Fibroblast of skin of right biceps (primary cell): ENCODE measurements at regions not wholly inside any gene's neighbourhood (a gene's known extent, or its start where the extent isn't known, plus 50 kb on each side); places are given as distances from the start of the nearest gene placed in this dataset.

Experiments
- DNase-seq: peaks from one replicate; pipeline ENCODE4 v3.0.0-alpha.2; 2013

- DNase-seq, result peak; percentile 38
Observed at GRCh38 chr4:20615486-20616260, 84.6 kb upstream of the PACRGL start.

DNA sequence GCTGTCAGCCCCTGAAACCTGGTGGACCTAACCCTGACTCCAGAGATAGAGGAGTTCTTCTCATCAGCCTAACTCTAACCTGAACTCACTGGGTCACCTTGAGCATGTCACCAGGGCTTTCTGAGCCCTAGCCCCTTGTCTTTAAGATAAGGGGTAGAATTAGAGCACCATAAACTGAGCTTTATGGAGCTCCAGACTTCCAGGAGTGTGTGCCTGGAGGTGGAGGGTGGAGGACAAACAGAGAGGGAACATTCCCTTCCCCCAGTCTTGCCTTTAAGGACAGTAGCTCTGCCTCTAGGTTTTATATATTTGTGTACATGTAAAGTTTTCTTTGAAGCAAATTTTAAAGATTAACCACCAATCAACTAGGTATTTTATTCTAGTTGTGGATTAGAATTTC is 83.9 kb upstream of the PACRGL start:
- no peak for DNase-seq

DNA sequence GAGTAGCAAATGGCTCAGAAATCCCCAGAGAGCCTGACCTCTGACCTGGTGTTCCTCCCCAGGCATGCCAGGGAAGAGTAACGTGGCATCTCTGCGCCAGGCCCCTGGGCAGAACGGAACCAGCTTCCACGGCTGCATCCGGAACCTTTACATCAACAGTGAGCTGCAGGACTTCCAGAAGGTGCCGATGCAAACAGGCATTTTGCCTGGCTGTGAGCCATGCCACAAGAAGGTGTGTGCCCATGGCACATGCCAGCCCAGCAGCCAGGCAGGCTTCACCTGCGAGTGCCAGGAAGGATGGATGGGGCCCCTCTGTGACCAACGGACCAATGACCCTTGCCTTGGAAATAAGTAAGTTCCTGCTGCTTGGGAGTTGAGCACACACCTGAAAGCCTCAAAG is 83.4 kb upstream of the PACRGL start:
- no peak for DNase-seq

DNA sequence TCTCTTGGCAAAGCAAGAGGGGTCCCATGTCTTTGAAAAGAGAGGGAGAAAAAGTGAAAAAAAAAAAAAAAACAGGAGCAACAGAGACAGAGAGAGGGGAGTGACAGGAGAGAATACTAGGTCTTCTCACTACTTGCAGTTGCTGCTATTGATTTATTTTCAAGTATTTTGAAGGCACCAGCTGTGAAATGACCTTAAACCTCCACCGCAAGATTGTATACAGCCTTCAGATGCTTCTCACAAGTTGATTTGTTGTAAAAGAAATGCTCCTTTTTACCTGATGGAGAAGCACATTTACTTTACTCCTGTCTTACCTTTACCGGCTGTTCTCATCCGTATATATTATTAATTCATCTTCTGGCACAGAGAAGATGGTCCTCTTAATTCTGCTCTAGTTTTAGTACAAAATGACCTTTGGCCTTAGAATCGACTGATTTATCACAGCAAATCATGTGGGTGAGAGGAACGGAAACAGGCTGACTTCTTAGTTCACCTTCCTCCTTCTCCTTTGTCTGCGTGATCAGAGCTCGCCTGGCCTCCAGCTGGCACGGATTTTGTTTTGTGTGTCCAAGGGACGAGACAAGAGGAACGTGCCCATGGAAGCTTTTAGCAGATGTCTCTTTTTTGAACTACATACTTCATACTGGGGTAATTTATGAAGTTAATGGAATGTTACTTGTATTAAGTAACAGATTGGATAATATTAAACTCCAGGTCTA is 82.4 kb upstream of the PACRGL start:
- peak; percentile 5 for DNase-seq

DNA sequence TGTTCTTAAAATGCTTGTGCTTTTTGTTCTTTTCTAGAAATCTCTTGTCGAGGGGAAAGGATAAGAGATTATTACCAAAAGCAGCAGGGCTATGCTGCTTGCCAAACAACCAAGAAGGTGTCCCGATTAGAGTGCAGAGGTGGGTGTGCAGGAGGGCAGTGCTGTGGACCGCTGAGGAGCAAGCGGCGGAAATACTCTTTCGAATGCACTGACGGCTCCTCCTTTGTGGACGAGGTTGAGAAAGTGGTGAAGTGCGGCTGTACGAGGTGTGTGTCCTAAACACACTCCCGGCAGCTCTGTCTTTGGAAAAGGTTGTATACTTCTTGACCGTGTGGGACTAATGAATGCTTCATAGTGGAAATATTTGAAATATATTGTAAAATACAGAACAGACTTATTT is 81.5 kb upstream of the PACRGL start:
- DNase-seq, result no peak

DNA sequence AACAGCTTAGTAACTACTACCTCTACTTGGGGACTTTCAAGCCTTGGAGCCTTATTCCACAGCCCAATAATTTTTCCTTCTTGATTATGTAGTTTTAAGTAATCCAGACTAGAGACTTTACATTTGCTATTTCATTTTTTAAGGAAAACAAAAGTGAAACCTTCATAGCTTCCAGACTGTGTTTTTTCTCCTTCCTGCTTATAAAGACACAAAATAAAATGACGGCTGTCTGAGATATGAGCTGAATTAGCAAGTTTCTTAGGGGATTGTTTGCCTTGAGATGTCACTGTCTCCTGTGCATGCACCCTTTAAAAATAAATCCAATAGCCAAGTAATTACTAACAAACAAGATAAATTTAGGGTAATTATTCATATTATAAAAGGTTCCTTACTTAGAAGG is 78.8 kb upstream of the PACRGL start:
- no peak for DNase-seq

GRCh38 chr4:20622701-20623100 is 77.6 kb upstream of the PACRGL start:
- DNase-seq, result no peak

DNA sequence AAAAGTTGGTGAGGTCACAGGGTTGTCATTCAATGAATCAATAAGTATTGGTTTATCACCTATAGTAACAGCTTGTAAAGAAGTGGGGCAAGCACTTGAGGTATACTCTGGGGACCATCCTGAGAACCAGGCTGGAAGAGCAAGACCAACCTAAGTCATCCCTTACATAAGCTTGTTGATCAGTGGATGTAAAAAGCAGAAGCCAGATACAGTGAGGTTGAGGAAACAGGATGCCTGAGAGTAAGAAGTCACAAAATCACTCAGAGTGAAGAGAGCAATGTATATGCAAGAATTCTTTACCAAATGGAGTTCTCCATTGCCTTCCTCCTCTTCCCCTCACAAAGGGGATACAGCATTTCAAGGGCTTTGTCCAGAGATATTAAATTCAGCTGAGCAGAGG is 76.3 kb upstream of the PACRGL start:
- no peak for DNase-seq

DNA sequence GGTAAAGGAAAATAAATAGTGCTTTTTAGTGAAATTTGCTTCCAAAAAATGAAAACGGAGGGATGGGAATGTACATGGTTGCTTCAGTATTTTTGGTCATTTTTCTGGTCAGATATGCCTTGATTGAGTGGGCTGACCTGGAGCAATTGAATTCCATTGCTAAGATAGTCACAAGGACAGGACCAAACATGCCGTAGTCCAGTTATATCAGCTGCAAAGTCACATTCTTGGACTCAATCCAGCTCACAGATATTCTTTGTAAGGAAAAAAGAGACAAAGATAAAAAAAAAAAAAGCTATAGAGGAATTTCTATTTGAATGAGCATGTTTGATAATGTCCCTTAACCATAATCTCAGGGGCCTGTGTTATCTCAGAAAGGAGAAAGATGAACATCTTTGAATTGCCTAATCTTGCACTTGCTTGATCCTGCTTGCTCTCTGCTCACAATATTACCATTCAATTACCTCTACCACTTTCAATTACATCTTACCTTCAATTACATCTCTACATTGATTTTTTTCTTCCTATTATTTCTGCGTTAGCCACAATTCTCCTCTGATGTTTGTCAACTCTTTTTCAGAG is 75.4 kb upstream of the PACRGL start:
- no peak for DNase-seq

- no peak for DNase-seq
Observed at GRCh38 chr4:20625426-20625825, 74.8 kb upstream of the PACRGL start.

DNA sequence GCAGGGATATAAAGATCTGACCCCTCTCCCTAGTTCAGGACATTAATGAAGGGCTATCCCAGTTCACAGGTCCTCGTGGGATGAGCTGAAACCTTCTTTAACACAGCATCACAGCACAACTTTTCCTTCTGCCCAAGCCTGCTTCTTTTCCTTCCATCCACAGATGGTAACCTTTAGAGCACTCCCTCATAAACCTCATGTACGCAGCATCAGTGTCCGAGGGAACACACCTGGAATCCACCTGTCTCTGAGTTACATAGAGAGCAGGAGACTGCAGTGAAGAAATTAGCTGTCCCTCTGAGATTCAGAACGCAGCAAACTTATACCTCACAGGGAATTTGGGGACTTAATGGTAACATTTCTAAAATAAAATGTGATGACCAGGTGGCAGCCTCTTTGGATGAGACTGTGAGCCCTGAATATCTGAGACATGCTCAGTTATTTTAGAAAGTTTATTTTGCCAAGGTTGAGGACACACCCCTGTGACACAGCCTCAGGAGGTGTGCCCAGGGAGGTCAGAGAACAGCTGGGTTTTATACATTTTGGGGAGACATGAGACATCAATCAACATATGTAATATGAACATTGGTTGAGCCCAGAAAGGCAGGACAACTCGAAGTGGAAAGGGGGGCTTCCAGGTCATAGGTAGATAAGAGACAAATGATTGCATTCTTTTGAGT is 73.8 kb upstream of the PACRGL start:
- no peak for DNase-seq

DNA sequence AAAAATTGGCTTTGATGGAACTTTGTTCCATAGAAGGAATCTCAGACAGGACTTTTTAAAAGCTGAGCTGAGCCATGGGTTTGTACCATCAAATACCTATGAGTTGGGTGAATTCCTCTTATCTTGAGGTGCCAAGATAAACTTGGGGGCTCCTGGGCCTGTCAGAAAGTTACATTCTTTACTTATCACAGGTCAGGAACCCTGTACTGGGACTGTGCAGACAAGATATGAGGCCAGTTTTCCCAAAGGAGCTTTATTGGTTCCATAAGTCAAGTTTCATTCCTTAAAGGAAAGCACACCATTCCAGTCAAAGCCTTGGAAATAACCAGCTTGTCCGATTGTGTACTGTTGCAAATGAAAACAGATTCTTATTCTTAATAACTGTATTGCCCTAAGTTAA is 72.4 kb upstream of the PACRGL start:
- no peak for DNase-seq

DNA sequence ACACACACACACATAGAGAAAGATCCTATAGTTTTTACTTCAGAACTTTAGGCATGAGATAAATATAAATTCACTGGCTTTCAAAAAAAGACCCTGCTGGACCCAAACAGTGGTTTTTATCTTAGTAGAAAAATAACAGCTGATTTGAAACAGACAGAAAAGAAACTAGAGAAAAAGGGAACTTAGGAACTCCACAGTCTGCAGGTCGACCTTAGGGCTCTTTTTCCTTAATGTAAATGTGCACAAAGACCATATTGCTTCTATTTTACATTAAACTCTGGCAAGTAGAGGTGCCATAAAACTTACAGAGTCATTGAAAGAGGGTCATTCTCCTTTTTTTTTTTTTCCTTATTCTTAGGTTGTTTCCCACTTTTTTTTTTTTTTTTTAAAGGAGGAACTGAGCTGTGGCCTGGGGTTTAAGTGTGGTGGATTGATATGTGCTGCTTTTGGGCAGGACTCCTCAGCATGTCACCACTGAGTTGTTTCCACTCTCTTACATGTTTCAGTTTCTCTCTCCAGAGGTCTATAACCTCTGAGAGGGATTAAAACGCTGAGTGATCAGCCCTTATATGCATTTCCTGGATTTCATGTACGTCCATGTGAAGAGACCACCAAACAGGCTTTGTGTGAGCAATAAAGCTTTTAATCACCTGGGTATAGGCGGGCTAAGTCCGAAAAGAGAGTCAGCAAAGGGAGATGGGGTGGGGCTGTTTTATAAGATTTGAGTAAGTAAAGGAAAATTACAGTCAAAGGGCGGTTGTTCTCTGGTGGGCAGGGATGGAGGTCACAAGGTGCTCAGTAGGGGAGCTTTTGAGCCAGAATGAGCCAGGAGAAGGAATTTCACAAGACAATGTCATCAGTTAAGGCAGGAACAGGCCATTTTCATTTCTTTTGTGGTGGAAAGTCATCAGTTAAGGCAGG is 70.8 kb upstream of the PACRGL start:
- DNase-seq, result no peak

DNA sequence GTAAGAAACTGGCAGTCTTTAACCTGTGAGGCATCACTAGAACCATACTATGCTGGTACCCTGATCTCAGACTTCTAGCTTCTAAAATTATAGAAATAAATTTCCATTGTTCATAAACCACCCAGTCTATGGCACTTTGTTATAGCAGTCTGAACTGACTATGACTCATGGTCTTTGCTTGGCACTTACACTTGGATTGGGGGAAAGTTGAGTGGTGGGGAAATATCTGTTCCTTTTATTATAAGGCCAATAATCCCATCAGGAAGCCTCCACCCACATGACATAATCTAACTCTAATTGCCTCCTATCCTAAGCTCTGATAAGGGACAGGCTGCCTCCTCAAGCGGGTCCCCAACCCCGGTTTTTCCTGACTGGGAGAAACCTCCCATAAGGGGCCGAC is 61.4 kb upstream of the PACRGL start:
- DNase-seq, result no peak

GRCh38 chr4:20639346-20639745 is 60.9 kb upstream of the PACRGL start:
- no peak for DNase-seq

DNA sequence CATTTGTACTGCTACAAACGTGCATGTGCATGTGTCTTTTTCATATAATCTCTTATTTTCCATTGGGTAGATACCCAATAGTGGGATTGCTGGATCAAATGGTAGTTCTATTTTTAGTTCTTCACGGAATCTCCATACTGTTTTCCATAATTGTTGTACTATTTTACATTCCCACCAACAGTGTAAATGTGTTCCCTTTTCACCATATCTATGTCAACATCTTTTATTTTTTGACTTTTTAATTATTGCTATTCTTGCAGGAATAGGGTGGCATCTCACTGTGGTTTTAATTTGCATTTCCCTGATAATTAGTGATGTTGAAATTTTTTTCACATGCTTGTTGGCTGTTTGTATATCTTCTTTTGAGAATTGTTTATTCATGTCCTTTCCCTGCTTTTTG is 59.3 kb upstream of the PACRGL start:
- DNase-seq, result no peak

DNA sequence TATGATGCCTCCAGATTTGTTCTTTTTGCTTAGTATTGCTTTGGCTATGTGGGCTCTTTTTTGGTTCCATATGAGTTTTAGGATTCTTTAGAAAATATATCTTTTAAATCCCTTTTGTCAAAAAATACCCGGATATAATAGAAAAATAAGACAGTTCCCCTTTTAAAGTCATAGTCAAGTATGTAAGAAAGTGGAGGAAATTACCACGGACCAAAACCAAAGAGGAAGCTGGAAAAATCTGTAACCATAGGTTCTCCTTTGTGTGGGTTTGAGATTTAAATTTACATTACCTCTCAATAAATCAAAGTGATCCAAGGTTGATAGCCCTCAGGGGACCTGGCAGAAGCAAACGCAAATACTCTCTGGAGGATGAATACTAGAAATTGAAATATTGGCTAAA is 58.3 kb upstream of the PACRGL start:
- DNase-seq, result no peak

DNA sequence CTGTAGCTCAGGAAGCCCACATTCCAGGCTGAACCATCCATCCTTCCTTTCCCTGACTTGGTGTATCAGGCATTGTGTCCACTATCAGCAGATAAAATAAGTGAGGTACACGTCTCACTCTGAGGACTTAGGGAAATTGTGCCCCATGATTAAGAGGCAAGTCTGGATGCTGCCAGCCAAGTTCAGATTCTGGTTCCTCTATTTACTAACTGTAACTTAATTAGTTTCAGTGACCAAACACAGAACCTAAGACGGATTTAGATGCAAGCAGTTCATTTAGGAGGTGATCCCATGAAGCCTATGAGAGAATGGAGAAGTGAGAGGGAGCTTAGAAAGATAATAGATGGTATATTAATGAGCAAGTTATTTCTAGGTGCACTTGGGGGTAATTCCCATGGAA is 56.6 kb upstream of the PACRGL start:
- no peak for DNase-seq

DNA sequence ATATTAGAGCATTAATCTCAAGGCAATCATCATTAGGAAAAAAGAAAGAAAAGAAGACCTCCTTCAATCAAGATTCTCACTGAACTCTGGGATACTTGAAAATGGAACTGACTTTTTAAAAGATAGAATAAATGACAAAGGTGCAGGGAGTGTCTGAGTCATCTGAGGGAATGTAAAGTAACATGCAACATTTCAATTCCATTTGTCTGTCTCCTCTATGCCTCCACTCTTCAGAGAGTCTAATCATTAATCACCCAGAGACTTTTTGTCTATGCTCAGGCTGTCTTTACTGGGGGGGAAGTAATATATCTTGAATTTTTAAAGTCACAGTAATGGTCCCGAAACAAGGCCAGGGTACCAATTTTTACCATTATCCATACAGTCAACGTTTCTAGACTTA is 55.0 kb upstream of the PACRGL start:
- DNase-seq, result no peak

DNA sequence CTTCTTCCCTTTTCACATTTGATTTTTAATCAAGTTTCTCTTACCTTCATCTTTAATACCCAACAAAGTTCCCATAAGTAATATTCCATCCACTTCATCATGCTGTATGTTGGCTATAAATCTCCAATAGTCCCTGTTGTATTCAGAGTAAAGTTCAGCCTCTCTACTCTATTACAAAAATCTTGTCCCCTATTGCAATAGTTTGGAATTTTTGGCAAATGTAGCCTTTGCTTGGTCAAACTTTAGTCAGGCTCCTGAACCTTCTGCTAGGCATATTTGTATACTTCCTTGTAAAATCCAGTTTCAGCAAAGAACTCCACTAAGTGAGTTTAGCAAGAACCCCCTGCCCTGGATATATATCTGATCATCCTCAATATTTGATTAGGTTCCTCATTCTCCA is 54.0 kb upstream of the PACRGL start:
- no peak for DNase-seq
